NK-92 treated with Interleukin-12 subunit alpha and Interleukin-12 subunit beta, amount 100 ng/mL, for 24 hours (cell line): ENCODE measurements at regions not wholly inside any gene's neighbourhood (a gene's known extent, or its start where the extent isn't known, plus 50 kb on each side); places are given as distances from the start of the nearest gene placed in this dataset.
"Not testable (repeated sequence)": the region's sequence is repeated elsewhere in the genome, so short reads cannot be mapped to it uniquely, and the experiment has no call there.

ENCODE experiments used
- DNase-seq: peaks from one replicate; lab custom pipeline; 2025; lab: John Stamatoyannopoulos, UW

GRCh38 chr12:97714107-97714563 is 251.5 kb downstream of the RMST start:
- DNase-seq, result no peak

DNA sequence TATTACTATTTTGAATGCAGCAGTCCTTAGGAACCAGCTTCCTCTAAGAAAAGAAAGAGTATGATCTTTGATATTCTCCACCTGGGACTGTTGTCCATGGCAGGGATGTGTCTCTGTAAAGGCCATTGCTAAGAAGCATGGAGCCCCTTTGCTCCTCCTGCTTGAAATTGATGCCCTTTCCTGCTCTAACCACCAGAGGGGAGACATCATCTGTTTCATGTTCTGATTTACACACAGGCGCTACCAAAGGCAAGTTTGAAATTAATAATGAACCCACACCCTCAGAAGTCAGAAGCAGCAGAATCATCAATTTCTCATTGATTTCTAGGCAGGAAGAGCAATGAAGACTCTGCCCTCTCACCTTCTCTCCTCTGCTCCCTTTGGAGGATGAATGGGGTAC is 253.8 kb downstream of the RMST start:
- DNase-seq, result no peak

DNA sequence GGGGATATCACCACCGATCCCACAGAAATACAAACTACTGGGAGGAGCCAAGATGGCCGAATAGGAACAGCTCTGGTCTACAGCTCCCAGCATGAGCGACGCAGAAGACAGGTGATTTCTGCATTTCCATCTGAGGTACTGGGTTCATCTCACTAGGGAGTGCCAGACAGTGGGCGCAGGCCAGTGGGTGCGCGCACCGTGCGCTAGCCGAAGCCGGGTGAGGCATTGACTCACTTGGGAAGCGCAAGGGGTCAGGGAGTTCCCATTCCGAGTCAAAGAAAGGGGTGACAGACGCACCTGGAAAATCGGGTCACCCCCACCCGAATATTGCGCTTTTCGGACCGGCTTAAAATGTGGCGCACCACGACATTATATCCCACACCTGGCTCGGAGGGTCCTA is 261.2 kb downstream of the RMST start:
- not testable (repeated sequence) for DNase-seq

- no peak for DNase-seq
Measured at GRCh38 chr12:97745406-97746101, 282.9 kb downstream of the RMST start.

DNA sequence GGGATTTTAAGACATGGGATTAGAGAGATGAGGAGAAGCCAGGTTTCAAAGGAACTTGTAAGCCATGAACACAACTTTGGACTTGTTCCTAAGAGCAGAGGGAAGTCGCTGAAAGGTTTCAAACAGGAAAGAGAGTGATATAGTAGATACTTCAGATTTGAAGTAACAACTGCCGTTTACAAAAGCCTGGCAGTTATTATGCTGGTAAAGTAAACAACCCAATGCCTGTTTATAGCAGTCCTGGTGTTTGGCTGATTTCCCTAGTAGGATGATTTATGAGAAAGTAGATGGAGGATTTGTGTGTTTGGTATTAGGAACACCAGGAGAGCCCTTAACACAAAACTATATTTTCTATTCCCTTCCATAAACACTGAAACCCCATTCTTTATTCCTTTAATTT is 285.7 kb downstream of the RMST start:
- no peak for DNase-seq

GRCh38 chr12:97751704-97752103 is 289.1 kb downstream of the RMST start:
- no peak for DNase-seq

DNA sequence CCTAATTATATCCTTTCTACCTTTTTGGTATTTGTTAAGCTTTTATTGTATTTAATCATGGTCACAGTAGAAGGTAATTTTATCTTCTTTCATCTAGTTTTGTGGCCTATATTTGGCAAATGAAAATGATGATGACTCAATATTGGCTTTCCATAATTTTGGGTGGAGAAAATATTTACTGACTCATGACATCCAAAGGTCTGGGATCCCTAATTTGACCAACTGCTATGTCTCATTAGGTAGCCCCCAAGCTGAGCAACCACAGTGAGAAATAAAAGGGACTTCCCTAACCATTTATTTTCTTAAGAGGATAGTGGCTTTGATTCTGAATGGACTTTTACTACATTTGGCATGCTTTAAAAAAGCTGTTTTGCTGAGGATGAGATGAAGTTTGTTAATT is 289.5 kb downstream of the RMST start:
- no peak for DNase-seq

DNA sequence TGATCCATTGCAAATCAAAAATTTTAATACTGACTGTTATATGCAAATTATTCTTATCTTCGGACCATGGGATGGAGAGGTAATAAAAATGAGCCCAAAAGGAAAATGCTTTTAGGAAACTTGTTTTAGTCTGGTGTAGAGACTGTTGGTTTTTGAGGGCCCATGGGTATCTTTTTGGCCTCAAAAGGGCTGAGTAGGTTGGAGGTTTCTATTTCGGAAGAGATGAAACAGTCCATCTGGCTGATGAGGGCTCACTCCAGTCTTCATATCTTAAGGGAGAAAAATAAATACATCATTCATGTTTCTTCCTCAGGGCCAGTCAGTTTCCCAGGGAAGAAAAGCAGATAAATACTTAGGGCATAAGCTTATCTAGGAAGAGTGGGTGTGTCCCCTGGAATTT is 290.7 kb downstream of the RMST start:
- DNase-seq, result no peak

DNA sequence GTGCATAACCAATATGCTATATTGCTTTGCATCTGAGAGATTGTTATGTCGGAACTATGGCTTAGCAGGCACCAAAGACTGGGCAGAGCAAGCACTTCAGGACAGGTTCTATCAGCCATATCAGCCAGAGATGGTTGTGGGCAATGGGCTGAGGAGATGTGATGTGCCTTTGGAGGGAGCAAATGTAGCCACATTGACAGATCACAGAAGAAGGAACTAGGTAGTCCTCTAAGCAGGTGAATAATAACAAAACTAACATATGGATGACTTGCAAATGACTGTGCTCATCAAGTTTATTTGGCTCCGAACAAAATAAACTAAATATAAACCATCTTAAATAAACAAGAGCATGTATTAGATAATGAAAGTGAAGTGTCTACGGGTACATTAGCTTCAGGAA is 291.7 kb downstream of the RMST start:
- no peak for DNase-seq

DNA sequence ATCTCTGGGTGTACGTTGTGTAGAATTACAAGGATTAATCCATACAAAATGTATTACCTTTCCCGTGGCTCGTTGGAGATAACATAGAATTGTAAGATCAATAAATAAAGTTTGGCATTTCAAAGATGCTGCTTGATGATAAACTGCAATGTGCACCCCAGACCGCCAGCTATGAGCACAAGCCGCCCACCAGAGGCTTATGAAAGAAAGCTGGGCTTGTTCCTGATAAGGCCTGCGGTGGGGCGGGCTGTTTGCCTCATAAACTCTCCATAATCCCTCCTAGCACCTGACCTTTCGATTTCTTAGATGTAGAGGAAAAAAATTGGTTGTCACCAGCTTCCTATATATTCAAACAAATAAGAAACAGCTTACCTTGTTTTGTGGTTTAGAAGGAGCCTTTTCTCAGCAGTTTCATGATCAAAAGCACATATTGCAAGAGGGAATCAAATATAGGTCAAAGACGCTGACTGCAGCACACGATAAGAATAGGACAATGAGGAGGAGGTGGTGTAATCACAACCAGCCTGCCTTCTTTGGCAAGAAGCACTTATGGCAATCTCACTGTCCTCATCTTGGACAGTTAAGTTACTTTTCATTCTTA is 293.6 kb downstream of the RMST start:
- DNase-seq, result no peak

DNA sequence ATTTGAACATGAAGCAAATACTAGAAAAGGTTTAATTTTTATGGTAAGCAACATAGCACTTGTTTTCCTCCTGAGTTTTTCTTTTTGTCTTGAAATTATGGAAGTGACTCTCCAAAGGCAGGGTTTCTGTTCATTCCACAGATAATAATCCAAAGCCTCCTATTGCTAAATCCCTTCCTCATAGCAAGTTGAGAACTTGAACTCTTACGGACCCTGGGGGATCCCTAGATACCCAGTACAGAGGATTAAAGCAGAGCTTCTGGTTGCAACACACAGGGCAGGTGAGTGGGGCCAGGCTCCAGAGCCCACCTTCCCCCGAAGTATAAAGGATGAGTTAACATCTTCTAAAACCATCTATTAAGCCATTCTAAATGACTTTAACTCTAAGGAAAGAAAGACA is 294.1 kb downstream of the RMST start:
- DNase-seq, result no peak

DNA sequence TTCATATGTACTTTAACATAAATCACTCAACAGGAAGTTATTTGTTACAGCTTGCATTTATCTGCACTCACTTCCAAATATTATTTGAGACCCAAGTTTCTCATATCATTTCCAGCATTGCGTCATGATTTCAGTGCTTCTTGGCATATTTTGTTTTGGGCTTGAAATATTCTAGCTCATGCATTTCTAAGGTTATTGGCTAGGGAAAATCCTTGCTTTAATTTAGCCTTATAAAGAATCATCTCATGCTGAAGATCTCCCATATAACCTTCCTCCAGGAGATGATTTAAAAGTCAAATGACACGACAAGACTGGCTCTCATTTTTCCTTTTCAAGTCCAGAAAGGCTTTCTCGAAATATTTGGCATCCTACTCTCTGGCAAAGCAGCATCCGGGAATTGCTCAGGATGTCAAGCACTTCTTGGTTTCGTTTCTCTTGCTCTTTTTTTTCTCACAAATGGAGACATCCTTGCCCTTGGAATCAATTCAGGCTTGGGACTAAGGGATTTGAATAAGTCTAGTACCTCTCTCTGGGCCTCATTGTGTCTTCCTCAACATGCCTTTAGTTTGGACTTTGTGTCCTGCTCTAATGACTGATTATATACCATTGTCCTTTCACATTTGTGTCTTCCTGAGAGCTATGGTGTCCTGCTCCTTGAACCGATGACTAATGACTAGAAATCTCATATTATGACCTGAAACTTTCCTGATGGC is 295.0 kb downstream of the RMST start:
- DNase-seq, result no peak

GRCh38 chr12:97758194-97758501 is 295.5 kb downstream of the RMST start:
- no peak for DNase-seq

DNA sequence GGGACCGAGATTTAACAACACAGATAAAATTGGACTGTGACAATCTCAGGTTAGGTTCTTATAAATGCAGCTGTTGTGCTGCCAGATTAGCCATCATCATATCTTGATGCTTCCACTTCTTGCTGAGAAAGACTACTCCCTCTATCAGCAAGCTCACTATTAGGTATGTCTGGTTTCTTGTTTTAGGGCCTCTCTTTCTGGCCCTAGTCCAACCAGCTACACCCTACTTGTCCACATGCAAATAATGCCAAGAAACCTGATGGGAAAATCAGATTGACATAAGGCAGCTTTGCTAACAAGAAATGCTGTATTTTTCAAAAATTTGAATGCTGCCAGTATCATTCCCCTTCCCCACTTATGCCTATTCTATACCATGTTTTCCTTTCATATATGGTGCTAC is 296.0 kb downstream of the RMST start:
- DNase-seq, result no peak

DNA sequence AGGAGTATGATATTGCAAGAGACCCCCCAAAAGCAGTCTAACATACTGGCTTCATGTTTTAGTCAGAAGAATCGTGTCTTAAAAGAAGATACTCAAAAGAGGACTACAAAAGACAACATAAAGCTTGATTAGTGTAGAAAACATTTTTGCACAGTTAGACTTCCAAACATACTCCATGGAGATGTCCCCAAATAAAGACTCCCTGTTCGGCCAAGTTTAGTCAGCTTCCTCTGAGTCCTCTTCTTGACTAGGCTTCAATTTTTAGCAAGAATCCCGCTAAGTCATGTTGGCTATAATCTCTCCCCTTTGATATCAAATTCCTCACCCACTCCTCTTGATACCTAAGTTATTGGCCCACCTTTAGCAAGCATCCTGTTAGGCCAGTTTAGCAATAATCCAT is 298.0 kb downstream of the RMST start:
- no peak for DNase-seq

GRCh38 chr12:97763113-97763512 is 300.5 kb downstream of the RMST start:
- no peak for DNase-seq

GRCh38 chr12:97764700-97765099 is 302.1 kb downstream of the RMST start:
- no peak for DNase-seq

DNA sequence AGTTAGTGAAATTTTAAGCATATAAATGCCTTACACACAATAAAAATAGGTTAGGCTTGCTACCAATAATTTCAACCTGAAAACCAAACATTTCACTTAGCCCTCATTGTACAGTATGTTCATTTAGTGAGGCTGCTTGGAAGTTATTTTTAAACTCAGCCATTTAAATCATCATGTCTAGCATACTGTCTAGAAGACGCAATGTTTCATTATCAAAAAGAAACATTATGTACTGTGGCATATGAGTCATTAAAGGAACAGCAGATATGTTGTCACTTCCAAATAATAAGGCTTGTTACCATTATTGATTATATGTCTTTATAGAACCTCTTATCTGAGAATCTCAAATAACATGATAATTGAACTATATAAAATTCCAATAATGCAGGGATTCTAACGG is 304.7 kb downstream of the RMST start:
- no peak for DNase-seq

DNA sequence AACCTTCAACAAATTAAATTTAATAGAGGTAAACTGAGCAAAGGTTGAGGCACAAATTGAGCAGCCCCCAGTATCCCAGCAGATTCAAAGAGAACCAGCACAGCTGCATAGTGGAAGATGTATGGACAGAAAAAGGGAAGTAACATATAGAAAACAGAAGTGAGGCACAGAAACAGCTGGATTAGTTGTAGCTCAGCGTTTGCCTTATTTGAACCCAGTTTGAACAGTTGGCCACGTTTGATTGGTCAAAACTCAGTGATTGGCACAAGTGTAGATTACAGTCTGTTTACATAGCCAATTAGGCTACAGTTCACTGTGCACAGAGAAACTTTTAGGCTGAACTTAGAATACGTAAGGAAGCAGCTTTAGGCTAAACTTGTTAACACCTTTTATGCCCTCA is 315.5 kb downstream of the RMST start:
- no peak for DNase-seq

DNA sequence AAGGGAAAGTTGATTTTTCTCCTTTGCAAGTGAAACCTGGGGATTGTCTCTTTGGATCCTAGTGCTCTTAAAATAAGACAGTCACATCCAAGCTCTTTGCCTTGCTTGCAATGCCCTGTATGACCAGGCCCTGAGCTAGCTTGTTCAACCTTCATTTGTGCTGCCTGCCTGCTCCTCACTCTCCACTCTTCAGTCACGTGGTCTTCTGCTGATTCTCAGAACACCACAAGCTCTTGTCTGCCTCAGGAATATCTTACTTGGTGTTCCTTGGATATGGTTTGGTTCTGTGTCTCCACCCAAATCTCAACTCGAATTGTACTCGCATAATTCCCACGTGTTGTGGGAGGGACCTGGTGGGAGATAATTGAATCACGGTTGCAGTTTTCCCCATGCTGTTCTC is 318.7 kb downstream of the RMST start:
- no peak for DNase-seq

DNA sequence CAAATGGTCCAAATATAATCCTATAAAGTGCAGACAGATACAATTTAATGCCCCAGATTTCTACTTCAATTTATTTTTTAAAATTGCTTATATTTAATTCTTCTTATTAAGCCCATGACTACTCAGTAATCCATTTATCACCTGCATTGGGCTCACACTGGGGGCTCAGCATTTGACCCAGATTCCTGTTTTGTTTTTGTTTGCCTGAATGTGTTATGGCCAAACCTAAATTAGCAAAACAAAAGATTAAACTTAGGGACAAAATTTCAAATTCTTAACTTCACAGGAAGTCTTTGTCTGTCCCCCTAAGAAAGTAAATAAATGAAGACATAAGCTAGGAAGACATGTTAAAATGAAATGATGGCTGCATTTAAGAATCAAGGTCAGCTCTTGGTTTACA is 322.3 kb downstream of the RMST start:
- DNase-seq, result no peak

DNA sequence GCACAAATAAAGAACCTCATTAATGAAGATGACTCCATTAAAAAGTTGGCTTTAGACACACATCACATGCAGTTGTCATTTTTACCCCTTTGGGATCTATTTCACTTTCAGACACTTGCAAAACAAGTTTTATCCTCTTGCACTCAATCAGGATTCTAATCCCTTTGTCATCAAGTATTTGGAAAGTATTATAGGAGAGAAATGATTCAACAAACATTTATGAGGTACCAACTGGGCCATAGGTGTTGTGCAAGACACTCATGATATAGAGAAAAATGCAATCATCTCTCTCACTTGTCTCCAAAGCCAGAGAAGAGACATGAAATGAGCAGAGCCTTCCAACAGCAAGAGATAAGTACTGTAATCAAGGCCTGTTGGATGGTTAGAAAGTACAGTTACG is 327.7 kb downstream of the RMST start:
- DNase-seq, result no peak

DNA sequence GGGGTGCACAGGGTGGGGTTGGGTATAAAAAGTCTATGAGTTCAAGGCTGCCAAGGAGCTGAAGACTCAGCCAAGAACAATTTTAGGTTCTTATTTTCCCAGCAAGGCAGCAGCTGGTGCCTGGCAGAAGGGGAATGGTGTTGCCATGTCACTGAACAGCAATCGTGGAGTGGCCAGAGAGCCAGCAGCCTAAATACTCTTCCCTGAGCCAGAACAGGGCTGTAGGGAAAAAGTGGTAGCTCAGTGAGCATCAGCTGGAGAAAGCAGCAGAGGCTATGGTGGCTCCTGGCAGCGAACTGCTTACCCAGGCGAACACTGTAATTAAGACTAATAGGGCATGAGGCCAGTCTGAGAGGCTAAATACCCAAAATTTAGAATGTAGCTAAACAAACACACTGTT is 334.9 kb downstream of the RMST start:
- DNase-seq, result no peak

DNA sequence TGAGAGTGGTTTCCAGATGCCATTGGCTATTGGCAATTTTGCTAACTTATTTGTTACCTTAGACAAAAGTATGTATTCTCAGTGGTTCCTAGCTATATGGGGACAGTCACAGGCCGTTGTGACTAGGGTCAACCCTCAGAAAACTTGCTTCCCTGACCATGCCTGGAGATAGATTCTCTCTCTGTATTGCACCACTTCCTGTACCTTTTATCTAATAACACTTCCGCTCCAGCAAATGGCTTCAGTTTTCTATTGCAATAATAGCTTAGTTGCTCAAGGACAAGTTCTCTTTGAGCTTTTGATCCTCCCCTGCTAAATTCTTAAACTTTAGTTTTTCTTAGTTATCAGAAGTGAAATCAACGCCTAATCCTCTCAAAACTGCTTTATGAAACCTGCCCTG is 338.0 kb downstream of the RMST start:
- DNase-seq, result no peak
